ENCODE measurements at regions not wholly inside any gene's neighbourhood (a gene's known extent, or its start where the extent isn't known, plus 50 kb on each side); places are given as distances from the start of the nearest gene placed in this dataset.
"Not testable (repeated sequence)": the region's sequence is repeated elsewhere in the genome, so short reads cannot be mapped to it uniquely, and the experiment has no call there.

DNA sequence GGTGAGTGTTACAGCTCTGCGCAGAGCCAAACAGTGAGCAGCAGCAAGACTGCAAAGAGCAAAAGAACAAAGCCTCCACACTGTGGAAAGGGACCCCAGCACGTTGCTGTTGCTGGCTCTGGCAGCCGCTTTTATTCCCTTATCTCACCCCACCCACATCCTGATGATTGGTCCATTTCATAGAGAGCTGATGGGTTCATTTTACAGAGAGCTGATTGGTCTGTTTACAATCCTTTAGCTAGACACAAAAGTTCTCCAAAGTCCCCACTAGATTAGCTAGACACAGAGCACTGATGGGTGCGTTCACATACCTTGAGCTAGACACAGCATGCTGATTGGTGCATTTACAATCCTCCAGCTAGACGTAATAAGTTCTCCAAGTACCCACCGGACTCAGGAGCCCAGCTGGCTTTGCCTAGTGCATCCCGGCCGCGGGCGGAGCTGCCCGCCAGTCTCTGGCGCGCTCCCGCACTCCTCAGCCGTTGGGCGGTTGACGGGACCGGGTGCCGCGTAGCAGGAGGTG lies 291.4 kb upstream of the PRSS16 start:
- POLR2A ChIA-PET; CTCF ChIA-PET; DNase-seq (ENCODE audit: extremely low spot score): not testable (repeated sequence)
- 0 out of 2 replicates have a peak, but pooled peaks have one; percentile 14 for TF ChIP-seq L3MBTL2 (conservative IDR thresholded peaks at IDR 0.05)

DNA sequence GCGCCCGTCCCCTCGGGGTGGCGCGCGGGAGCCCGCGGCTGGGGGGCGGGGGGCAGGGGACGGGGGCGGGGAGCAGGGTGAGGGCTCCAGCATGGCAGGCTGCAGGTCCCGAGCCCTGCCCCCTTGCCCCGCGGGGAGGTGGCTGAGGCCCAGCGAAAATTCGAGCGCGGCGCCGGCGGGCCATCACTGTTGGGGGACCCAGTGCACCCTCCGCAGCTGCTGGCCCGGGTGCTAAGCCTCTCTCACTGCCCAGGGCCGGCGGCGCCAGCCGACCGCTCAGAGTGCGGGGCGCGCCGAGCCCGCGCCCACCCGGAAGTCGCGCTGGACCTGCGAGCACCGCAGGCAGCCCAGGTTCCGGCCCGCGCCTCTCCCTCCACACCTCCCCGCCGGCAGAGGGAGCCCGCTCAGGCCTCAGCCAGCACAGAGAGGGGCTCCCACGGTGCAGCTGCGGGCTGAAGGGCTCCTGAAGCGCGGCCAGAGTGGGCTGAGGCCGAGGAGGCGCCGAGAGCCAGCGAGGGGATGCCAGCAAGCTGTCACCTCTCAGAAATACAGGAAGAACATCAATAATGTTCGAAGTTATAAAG lies 290.8 kb upstream of the PRSS16 start:
- DNase-seq (ENCODE audit: extremely low spot score); CTCF ChIA-PET; POLR2A ChIA-PET: not testable (repeated sequence)
- TF ChIP-seq L3MBTL2 (conservative IDR thresholded peaks at IDR 0.05): peak; percentile 26; the same call in 1 of the 2 replicates

DNA sequence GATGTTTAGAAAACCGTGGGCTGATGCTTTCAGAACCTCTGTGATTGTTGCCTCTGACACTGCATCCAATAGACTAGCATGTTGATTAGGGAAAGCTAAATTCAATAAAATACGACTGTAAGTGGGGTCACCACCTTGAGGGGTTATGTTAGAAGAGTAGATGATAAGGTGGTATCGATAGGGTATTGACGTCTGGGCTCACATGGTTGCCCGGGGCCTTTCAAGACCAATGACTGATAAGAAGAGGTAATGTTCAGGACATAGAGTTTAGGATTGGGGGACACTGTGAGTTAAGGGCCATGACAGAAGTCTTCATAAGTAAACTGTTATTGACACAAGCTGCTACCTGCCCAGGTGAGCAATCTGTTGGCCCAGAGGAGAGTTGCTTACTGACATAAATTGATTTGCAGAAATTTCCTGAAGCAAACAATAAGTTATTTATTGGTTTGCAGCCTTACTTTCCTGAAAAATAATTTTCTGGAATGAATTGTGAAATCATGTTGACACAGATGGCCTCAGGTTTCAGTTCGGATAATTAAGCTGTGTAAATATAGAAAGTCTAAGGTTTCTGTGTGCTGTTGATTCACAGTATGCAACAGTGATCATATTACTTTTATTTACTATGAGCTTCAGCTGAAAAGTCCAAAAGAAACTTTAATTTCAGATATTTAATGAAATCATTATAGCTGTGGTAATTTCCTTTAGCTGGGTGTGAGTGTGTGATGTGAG lies 289.9 kb upstream of the PRSS16 start:
- peak; percentile 84 for TF ChIP-seq FOXA1 (IDR thresholded peaks at IDR 0.05)
- CTCF ChIA-PET; DNase-seq (ENCODE audit: extremely low spot score); POLR2A ChIA-PET: not testable (repeated sequence)

DNA sequence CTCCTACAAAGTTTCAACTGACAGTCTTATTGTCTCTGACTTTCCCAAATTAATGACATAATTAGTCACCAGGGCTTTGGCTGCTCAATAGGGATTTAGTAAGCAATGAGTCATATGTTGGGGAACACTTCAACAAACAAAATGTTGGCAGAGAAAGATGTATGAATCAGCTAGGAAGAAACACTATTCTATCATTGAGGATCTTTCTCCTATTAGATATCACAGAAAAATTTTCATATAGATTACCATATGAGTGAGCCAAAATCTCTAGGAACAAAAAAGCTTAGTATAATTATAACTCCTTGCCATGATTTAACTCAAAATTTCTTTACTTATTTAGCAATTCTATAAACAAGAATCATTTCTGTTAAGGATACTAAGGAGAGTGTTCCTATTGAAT lies 286.3 kb upstream of the PRSS16 start:
- DNase-seq (ENCODE audit: extremely low spot score); CTCF ChIA-PET; POLR2A ChIA-PET: not testable (repeated sequence)

DNA sequence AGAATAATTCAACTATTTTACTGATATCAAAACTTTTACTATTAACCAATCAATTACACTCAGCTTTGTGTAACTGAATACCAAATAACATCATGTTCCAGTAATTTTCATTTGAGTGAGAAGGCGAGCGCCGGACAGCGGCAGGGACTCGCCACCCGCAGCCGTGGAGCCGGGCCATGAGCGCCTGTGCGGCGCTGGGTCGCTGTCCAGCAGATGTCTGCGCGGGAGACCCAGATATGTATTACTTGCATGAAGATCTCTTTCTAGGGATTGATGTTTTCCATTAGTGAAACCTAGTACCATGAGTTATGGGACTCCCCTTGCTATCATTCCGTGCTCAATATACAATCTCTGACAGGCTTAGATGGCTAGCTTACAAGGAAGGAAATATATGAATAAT lies 245.1 kb upstream of the PRSS16 start:
- TF ChIP-seq SP1 (IDR thresholded peaks at IDR 0.05): no peak
- TF ChIP-seq BHLHE40 (IDR thresholded peaks at IDR 0.05; ENCODE audit: borderline replicate concordance): no peak
- TF ChIP-seq NFRKB (IDR thresholded peaks at IDR 0.05): no peak
- no peak for TF ChIP-seq CTBP1 (IDR thresholded peaks at IDR 0.05; ENCODE audit: borderline replicate concordance)
- no peak for TF ChIP-seq FOXA1 (IDR thresholded peaks at IDR 0.05)
- no peak for TF ChIP-seq FOXM1 (IDR thresholded peaks at IDR 0.05; ENCODE audit: borderline replicate concordance)
- no peak for TF ChIP-seq HDGF (IDR thresholded peaks at IDR 0.05; ENCODE audit: borderline replicate concordance)
- no peak for TF ChIP-seq LEF1 (IDR thresholded peaks at IDR 0.05; ENCODE audit: borderline replicate concordance)
- DNase-seq (ENCODE audit: extremely low spot score): no peak
- ChIA-PET POLR2A (no interaction called here), CTCF (no interaction called here)

DNA sequence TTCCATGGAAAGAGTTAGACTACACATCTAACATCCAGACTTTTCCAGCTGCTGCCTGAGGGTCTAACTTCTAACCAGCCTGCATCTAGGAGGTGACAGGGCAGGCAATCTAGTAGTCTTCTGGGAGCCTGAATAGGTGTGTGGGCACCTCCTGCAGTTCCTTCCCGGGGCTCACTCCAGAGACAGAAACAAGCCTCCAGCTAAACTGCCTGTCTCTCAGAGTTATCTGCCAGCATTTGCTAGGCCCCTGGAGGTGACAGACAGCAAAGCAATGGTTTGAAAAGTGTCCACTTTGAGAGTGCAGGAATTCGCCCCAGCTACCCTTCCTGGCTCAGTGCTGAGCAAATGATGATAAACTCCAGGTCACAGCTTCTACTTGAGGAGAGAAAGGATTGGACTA lies 240.5 kb upstream of the PRSS16 start:
- TF ChIP-seq SP1 (IDR thresholded peaks at IDR 0.05) (no peak), SUZ12 (IDR thresholded peaks at IDR 0.05) (no peak), HDGF (IDR thresholded peaks at IDR 0.05; ENCODE audit: borderline replicate concordance) (no peak), FOXK2 (IDR thresholded peaks at IDR 0.05) (no peak), BHLHE40 (IDR thresholded peaks at IDR 0.05; ENCODE audit: borderline replicate concordance) (no peak)
- CTCF ChIA-PET: no interaction called here
- POLR2A ChIA-PET: no interaction called here
- DNase-seq (ENCODE audit: extremely low spot score): no peak

DNA sequence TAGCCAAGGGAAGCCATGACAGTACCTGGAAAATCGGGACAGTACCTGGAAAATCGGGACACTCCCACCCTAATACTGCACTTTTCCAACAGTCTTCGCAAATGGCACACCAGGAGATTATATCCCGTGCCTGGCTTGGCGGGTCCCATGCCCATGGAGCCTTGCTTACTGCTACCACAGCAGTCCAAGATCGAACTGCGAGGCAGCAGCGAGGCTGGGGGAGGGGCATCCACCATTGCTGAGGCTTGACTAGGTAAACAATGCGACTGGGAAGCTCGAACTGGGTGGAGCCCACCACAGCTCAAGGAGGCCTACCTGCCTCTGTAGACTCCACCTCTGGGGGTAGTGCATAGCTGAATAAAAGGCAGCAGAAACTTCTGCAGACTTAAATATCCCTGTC lies 238.9 kb upstream of the PRSS16 start:
- POLR2A ChIA-PET; CTCF ChIA-PET; DNase-seq (ENCODE audit: extremely low spot score): not testable (repeated sequence)

DNA sequence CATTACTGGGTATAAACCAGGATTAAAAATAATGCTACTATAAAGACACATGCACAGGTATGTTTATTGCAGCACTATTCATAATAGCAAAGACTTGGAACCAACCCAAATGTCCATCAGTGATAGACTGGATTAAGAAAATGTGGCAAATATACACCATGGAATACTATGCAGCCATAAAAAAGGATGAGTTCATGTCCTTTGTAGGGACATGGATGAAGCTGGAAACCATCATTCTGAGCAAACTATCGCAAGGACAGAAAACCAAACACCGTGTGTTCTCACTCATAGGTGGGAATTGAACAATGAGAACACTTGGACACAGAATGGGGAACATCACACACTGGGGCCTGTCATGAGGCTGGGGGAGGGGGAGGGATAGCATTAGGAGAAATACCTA lies 233.4 kb upstream of the PRSS16 start:
- POLR2A ChIA-PET, CTCF ChIA-PET: not testable (repeated sequence)

DNA sequence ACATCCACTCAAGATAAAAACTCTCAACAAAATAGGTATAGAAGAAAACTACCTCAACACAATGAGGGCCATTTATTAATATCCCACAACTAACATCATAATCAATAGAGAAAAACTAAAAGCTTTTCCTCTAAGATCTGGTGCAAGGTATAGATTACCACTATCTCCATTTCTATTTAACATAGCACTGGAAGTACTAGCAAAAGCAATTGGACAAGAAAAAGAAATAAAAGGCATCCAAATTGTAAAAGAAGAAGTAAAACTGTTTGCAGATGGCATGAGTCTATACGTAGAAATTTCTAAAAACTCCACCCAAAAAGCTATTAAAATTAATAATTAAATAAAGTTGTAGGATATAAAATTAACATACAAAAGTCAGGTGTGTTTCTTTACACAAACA lies 230.8 kb upstream of the PRSS16 start:
- POLR2A ChIA-PET: no interaction called here
- no peak for TF ChIP-seq LEF1 (IDR thresholded peaks at IDR 0.05; ENCODE audit: borderline replicate concordance)
- TF ChIP-seq NFRKB (IDR thresholded peaks at IDR 0.05): no peak
- TF ChIP-seq ELF4 (IDR thresholded peaks at IDR 0.05): no peak
- no peak for TF ChIP-seq FOXK2 (IDR thresholded peaks at IDR 0.05)
- TF ChIP-seq, protein P1, sequence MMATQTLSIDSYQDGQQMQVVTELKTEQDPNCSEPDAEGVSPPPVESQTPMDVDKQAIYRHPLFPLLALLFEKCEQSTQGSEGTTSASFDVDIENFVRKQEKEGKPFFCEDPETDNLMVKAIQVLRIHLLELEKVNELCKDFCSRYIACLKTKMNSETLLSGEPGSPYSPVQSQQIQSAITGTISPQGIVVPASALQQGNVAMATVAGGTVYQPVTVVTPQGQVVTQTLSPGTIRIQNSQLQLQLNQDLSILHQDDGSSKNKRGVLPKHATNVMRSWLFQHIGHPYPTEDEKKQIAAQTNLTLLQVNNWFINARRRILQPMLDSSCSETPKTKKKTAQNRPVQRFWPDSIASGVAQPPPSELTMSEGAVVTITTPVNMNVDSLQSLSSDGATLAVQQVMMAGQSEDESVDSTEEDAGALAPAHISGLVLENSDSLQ (IDR thresholded peaks at IDR 0.05): no peak
- TF ChIP-seq SUZ12 (IDR thresholded peaks at IDR 0.05): no peak
- DNase-seq (ENCODE audit: extremely low spot score): no peak
- CTCF ChIA-PET: no interaction called here

More for the DNA sequence above, 233.4 kb upstream of the PRSS16 start:
- not testable (repeated sequence) for DNase-seq (ENCODE audit: extremely low spot score)

DNA sequence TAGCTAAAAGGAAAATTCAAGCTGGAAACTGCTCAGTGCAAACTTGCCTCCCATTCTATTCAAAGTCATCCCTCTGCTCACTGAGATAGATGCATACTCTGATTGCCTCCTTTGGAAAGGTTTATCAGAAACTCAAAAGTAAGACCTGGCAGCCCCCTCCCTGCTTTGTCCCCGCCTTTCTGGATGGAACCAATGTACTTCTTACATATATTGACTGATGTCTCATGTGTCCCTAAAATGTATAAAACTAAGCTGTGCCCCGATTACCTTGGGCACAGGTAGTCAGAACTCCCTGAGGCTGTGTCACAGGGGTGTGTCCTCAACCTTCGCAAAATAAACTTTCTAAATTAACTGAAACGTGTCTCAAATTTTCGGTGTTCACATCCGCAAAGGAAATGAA lies 229.1 kb upstream of the PRSS16 start:
- POLR2A ChIA-PET; CTCF ChIA-PET; DNase-seq (ENCODE audit: extremely low spot score): not testable (repeated sequence)
